H9 (cell line): ENCODE measurements at regions not wholly inside any gene's neighbourhood (a gene's known extent, or its start where the extent isn't known, plus 50 kb on each side); places are given as distances from the start of the nearest gene placed in this dataset.

Experiments used
- DNase-seq: peaks from one replicate; pipeline ENCODE4 v3.0.0-alpha.2; 2017
- H2AFZ ChIP-seq: one replicate; pipeline ENCODE4 v1.6.1; 2013; ENCODE audit warnings: mild to moderate bottlenecking, low read length, control low read depth, moderate library complexity
- H2AK5ac ChIP-seq: 2 replicates; pipeline ENCODE4 v1.6.1; 2013; ENCODE audit warnings: low read length, control low read depth, mixed read lengths; ENCODE audit not compliant: insufficient read length
- H2BK120ac ChIP-seq: one replicate; pipeline ENCODE4 v1.6.1; 2013; ENCODE audit warnings: low read depth, mild to moderate bottlenecking, low read length, control low read depth, inconsistent platforms; ENCODE audit not compliant: poor library complexity, severe bottlenecking
- H2BK12ac ChIP-seq: 2 replicates; pipeline ENCODE4 v1.6.1; 2013; ENCODE audit warnings: low read length, control low read depth, mixed read lengths, low read depth; ENCODE audit not compliant: insufficient read length
- H2BK15ac ChIP-seq: 2 replicates; pipeline ENCODE4 v1.6.1; 2013; ENCODE audit warnings: low read depth, low read length, control low read depth
- H2BK20ac ChIP-seq: one replicate; pipeline ENCODE4 v1.6.1; 2013; ENCODE audit warnings: low read depth, mild to moderate bottlenecking, low read length, control low read depth, inconsistent platforms; ENCODE audit not compliant: poor library complexity, severe bottlenecking
- H2BK5ac ChIP-seq: 2 replicates; pipeline ENCODE4 v1.6.1; 2013; ENCODE audit warnings: low read length, control low read depth, mixed read lengths; ENCODE audit not compliant: insufficient read length
- H3K14ac ChIP-seq: 2 replicates; pipeline ENCODE4 v1.6.1; 2013; ENCODE audit warnings: low read length, control low read depth; ENCODE audit not compliant: insufficient read depth
- H3K18ac ChIP-seq: 2 replicates; pipeline ENCODE4 v1.6.1; 2013; ENCODE audit warnings: low read depth, mild to moderate bottlenecking, mixed read lengths, low read length, control low read depth; ENCODE audit not compliant: insufficient read length
- H3K23ac ChIP-seq: 2 replicates; pipeline ENCODE4 v1.6.1; 2013; ENCODE audit warnings: low read length, control low read depth, mixed read lengths, low read depth; ENCODE audit not compliant: insufficient read length
- H3K23me2 ChIP-seq: 2 replicates; pipeline ENCODE4 v1.6.1; 2013; ENCODE audit warnings: low read depth, mild to moderate bottlenecking, mixed read lengths, low read length, control low read depth; ENCODE audit not compliant: insufficient read length, poor library complexity, severe bottlenecking
- H3K27ac ChIP-seq: 2 replicates; pipeline ENCODE4 v1.5.1; 2013; ENCODE audit warnings: low read length, control low read depth, mixed read lengths, low read depth; ENCODE audit not compliant: insufficient read length
- H3K27me3 ChIP-seq: 2 replicates; pipeline ENCODE4 v1.6.1; 2013; ENCODE audit warnings: low read length, control low read depth, inconsistent platforms; ENCODE audit not compliant: insufficient read depth
- H3K4ac ChIP-seq: 2 replicates; pipeline ENCODE4 v1.6.1; 2013; ENCODE audit warnings: low read depth, mild to moderate bottlenecking, control low read depth, inconsistent platforms, low read length, moderate library complexity
- H3K4me1 ChIP-seq: 2 replicates; pipeline ENCODE4 v1.6.1; 2013; ENCODE audit warnings: low read length, control low read depth, inconsistent platforms; ENCODE audit not compliant: insufficient read depth
- H3K4me2 ChIP-seq: 2 replicates; pipeline ENCODE4 v1.6.1; 2013; ENCODE audit warnings: low read length, control low read depth, mixed read lengths; ENCODE audit not compliant: insufficient read length, insufficient read depth
- H3K56ac ChIP-seq: 2 replicates; pipeline ENCODE4 v1.6.1; 2013; ENCODE audit warnings: low read depth, mild to moderate bottlenecking, mixed read lengths, low read length, control low read depth; ENCODE audit not compliant: insufficient read length
- H3K79me1 ChIP-seq: 2 replicates; pipeline ENCODE4 v1.6.1; 2013; ENCODE audit warnings: low read depth, mild to moderate bottlenecking, moderate library complexity, low read length, control low read depth, inconsistent platforms; ENCODE audit not compliant: insufficient read depth, poor library complexity, severe bottlenecking
- H3K79me2 ChIP-seq: 2 replicates; pipeline ENCODE4 v1.6.1; 2013; ENCODE audit warnings: low read length, control low read depth, inconsistent platforms; ENCODE audit not compliant: insufficient read depth
- H3K9ac ChIP-seq: 2 replicates; pipeline ENCODE4 v1.6.1; 2013; ENCODE audit warnings: low read length, control low read depth, mixed read lengths; ENCODE audit not compliant: insufficient read length; ENCODE audit errors: extremely low read depth
- H3K9me3 ChIP-seq: one replicate; pipeline ENCODE4 v1.6.1; 2013; ENCODE audit warnings: low read depth, low read length, inconsistent platforms; ENCODE audit not compliant: control insufficient read depth
- H3T11ph ChIP-seq: one replicate; pipeline ENCODE4 v1.6.1; 2013; ENCODE audit warnings: mild to moderate bottlenecking, low read length, control low read depth, inconsistent platforms
- H4K20me1 ChIP-seq: one replicate; pipeline ENCODE4 v1.6.1; 2013; ENCODE audit not compliant: control insufficient read depth, insufficient read length, insufficient read depth
- H4K5ac ChIP-seq: 2 replicates; pipeline ENCODE4 v1.6.1; 2013; ENCODE audit warnings: low read depth, mild to moderate bottlenecking, mixed read lengths, low read length, control low read depth; ENCODE audit not compliant: insufficient read length
- H4K8ac ChIP-seq: replicated peaks from 2 replicates; pipeline ENCODE4 v1.6.1; 2013; ENCODE audit warnings: low read length, control low read depth, mixed read lengths, low read depth; ENCODE audit not compliant: insufficient read length
- H4K91ac ChIP-seq: 2 replicates; pipeline ENCODE4 v1.6.1; 2013; ENCODE audit warnings: low read depth, mild to moderate bottlenecking, moderate library complexity, mixed read lengths, low read length, control low read depth; ENCODE audit not compliant: insufficient read length
- H3K27ac Mint-ChIP-seq, 3 experiments: 2 replicates in 2 of 3; 3 replicates in 1 of 3; pipeline ENCODE4 v1.8.0; 2020 to 2021; ENCODE audit warnings: mixed read lengths in 3 of 3, mild to moderate bottlenecking in 1 of 3, moderate library complexity in 1 of 3
- H3K27me3 Mint-ChIP-seq: 2 replicates; pipeline ENCODE4 v1.8.0; 2021; ENCODE audit warnings: low read depth, mild to moderate bottlenecking, moderate library complexity, mixed read lengths
- H3K36me3 Mint-ChIP-seq, 3 experiments: 2 replicates in 2 of 3; 3 replicates in 1 of 3; pipeline ENCODE4 v1.8.0; 2020 to 2021; ENCODE audit warnings: low read depth in 3 of 3, mixed read lengths in 3 of 3; ENCODE audit not compliant: insufficient read depth in 1 of 3
- H3K4me1 Mint-ChIP-seq, 2 experiments: 2 replicates each; pipeline ENCODE4 v1.8.0; 2020; ENCODE audit warnings: mixed read lengths in 2 of 2
- H3K4me3 Mint-ChIP-seq, 2 experiments: 2 replicates in 1 of 2; 3 replicates in 1 of 2; pipeline ENCODE4 v1.8.0; 2020 to 2021; ENCODE audit warnings: mild to moderate bottlenecking in 2 of 2, mixed read lengths in 2 of 2, moderate library complexity in 1 of 2
- H3K9me3 Mint-ChIP-seq, 2 experiments: 2 replicates in 1 of 2; 3 replicates in 1 of 2; pipeline ENCODE4 v1.8.0; 2020; ENCODE audit warnings: mild to moderate bottlenecking in 2 of 2, mixed read lengths in 2 of 2, moderate library complexity in 1 of 2
- WGBS: extraction: QIAGEN DNeasy Blood & Tissue Kit; methylation state at CpG from one replicate; pipeline ENCODE4 v1.1.7; 2013; ENCODE audit warnings: missing lambda C conversion rate, low lambda C conversion rate, mixed read lengths; ENCODE audit not compliant: insufficient read length; ENCODE audit errors: extremely low coverage; 5-methylcytosine and 5-hydroxymethylcytosine counted together
- TF ChIP-seq, protein P1 (sequence below): fragments of 200-600 bp; sonication (generic); conservative IDR thresholded peaks from 3 replicates; pipeline ENCODE4 v1.8.0; 2021; ENCODE audit warnings: antibody characterized with exemption, mild to moderate bottlenecking

DNA sequence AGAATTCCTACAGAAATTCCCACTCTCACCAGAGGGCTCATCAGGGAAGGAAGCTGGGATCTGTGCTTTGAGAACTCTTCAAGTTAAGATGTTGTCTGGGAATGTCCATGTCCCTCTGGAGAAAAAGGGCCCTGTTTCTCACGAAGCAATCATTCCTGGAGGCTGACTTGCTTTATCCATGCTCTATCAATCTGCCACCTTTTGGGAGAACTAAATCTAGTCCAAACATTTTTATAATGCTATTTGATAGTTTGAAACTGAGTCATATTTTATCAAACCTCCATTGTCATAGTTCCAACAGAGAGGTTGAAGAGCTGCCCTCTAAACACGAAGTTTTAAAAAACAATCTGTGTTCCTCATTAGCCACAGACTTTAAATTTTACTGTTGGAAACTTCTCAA, 219.2 kb downstream of the MTX2 start:
- no peaks in the 10 kb centered on the region; a peak in 1 of 5 replicates for H3K9me3 Mint-ChIP-seq
- no peak overlapping the region for H3T11ph ChIP-seq
- no peaks in the 10 kb centered on the region; a peak in 2 of 7 replicates for H3K36me3 Mint-ChIP-seq

More for the DNA sequence above, 219.2 kb downstream of the MTX2 start:
- Histone ChIP-seq H2BK120ac (no peak overlapping the region), H3K23ac (no peak overlapping the region), H3K56ac (no peak overlapping the region), H3K9me3 (no peaks in the 10 kb centered on the region), H2BK20ac (no peak overlapping the region), H3K27ac (no peak overlapping the region), H4K8ac (no peak overlapping the region), H3K4me2 (no peak overlapping the region), H2BK5ac (no peak overlapping the region), H3K79me2 (no peaks in the 10 kb centered on the region), H3K23me2 (peaks cover 6% of the 10 kb centered on the region), H4K20me1 (no peaks in the 10 kb centered on the region), H4K5ac (no peak overlapping the region), H3K4ac (no peak overlapping the region), H3K27me3 (no peaks in the 10 kb centered on the region), H2BK15ac (no peak overlapping the region), H3K18ac (no peak overlapping the region), H3K9ac (no peak overlapping the region), H3K4me1 (peaks cover 3% of the 10 kb centered on the region; the same call in 1 of the 2 replicates), H2AFZ (no peak overlapping the region), H2BK12ac (no peak overlapping the region), H3K79me1 (no peaks in the 10 kb centered on the region), H4K91ac (no peak overlapping the region), H2AK5ac (no peak overlapping the region), H3K14ac (no peak overlapping the region)
- no CpG with 5 or more reads among the region's 2 CpGs for WGBS
- no peak overlapping the region for H3K4me3 Mint-ChIP-seq
- TF ChIP-seq, protein P1, sequence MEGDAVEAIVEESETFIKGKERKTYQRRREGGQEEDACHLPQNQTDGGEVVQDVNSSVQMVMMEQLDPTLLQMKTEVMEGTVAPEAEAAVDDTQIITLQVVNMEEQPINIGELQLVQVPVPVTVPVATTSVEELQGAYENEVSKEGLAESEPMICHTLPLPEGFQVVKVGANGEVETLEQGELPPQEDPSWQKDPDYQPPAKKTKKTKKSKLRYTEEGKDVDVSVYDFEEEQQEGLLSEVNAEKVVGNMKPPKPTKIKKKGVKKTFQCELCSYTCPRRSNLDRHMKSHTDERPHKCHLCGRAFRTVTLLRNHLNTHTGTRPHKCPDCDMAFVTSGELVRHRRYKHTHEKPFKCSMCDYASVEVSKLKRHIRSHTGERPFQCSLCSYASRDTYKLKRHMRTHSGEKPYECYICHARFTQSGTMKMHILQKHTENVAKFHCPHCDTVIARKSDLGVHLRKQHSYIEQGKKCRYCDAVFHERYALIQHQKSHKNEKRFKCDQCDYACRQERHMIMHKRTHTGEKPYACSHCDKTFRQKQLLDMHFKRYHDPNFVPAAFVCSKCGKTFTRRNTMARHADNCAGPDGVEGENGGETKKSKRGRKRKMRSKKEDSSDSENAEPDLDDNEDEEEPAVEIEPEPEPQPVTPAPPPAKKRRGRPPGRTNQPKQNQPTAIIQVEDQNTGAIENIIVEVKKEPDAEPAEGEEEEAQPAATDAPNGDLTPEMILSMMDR: no peak
- H3K27me3 Mint-ChIP-seq: peaks cover 60% of the 10 kb centered on the region
- no peak for DNase-seq
- no peak overlapping the region for H3K27ac Mint-ChIP-seq
- peaks cover 10 to 19% of the 10 kb centered on the region in 2 experiments for H3K4me1 Mint-ChIP-seq
